GM12878 (cell line): ENCODE measurements at regions not wholly inside any gene's neighbourhood (a gene's known extent, or its start where the extent isn't known, plus 50 kb on each side); places are given as distances from the start of the nearest gene placed in this dataset.

ENCODE experiments used
- BCL11A ChIP-seq: IDR thresholded peaks from 2 replicates; pipeline ENCODE4 v1.6.1; 2011; ENCODE audit warnings: low read depth, low read length
- IRF3 ChIP-seq: fragments of 450-650 bp; IDR thresholded peaks from 2 replicates; pipeline ENCODE4 v1.6.1; 2014; ENCODE audit warnings: mild to moderate bottlenecking
- MTA2 ChIP-seq: fragments of 450-650 bp; IDR thresholded peaks from 2 replicates; pipeline ENCODE4 v1.6.1; 2016; ENCODE audit warnings: low read depth, mild to moderate bottlenecking, moderate library complexity
- NFIC ChIP-seq: IDR thresholded peaks from 2 replicates; pipeline ENCODE4 v1.6.1; 2012; ENCODE audit warnings: low read depth, mild to moderate bottlenecking, inconsistent platforms, low read length, moderate library complexity
- POLR2A ChIP-seq: IDR thresholded peaks from 2 replicates; pipeline ENCODE4 v1.6.1; 2011; ENCODE audit warnings: low read depth, mild to moderate bottlenecking, low read length
- RAD21 ChIP-seq: IDR thresholded peaks from 2 replicates; pipeline ENCODE4 v1.6.1; 2011; ENCODE audit warnings: mild to moderate bottlenecking, low read depth, low read length, moderate library complexity; ENCODE audit not compliant: insufficient read depth
- RBBP5 ChIP-seq: fragments of 200-600 bp; sonication (generic); conservative IDR thresholded peaks from 2 replicates; pipeline ENCODE4 v1.6.1; 2016
- ZBTB33 ChIP-seq: fragments of 450-650 bp; IDR thresholded peaks from 2 replicates; pipeline ENCODE4 v1.6.1; 2017; ENCODE audit warnings: mild to moderate bottlenecking
- TF ChIP-seq, protein P1 (sequence below), 3 experiments: IDR thresholded peaks in 2 of 3; conservative IDR thresholded peaks in 1 of 3; 2 replicates each; pipeline ENCODE4 v1.5.1; 2011; ENCODE audit warnings: low read depth in 3 of 3, low read length in 3 of 3, mild to moderate bottlenecking in 3 of 3, control low read depth in 2 of 3, moderate library complexity in 2 of 3, inconsistent platforms in 1 of 3, mixed read lengths in 1 of 3; ENCODE audit not compliant: control insufficient read depth in 2 of 3, insufficient read depth in 1 of 3; ENCODE audit errors: extremely low read depth in 1 of 3

DNA sequence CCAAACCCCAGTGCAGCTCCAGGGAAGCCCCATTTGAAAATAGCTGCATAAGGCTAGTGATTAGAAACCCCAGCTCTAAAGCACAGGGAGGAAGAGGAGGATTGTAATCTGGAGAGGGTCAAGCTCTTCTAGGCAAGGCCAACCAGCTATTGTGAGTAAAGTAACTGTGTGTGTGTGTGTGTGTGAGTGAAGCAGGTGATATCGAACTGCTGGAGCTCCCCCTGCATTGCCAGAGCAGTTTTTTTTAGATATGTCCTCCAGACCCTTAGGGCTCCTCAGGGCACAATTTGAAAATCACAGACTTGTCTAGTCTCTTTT is 177.4 kb upstream of the NABP1 start:
- TF ChIP-seq RBBP5 (no peak), ZBTB33 (no peak), BCL11A (no peak), NFIC (no peak), MTA2 (no peak), IRF3 (no peak), POLR2A (no peak), RAD21 (no peak)
- TF ChIP-seq, protein P1, sequence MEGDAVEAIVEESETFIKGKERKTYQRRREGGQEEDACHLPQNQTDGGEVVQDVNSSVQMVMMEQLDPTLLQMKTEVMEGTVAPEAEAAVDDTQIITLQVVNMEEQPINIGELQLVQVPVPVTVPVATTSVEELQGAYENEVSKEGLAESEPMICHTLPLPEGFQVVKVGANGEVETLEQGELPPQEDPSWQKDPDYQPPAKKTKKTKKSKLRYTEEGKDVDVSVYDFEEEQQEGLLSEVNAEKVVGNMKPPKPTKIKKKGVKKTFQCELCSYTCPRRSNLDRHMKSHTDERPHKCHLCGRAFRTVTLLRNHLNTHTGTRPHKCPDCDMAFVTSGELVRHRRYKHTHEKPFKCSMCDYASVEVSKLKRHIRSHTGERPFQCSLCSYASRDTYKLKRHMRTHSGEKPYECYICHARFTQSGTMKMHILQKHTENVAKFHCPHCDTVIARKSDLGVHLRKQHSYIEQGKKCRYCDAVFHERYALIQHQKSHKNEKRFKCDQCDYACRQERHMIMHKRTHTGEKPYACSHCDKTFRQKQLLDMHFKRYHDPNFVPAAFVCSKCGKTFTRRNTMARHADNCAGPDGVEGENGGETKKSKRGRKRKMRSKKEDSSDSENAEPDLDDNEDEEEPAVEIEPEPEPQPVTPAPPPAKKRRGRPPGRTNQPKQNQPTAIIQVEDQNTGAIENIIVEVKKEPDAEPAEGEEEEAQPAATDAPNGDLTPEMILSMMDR (IDR thresholded peaks at IDR 0.05 in 2 of 3, conservative IDR thresholded peaks at IDR 0.05 in 1 of 3; ENCODE audit: control insufficient read depth in 2 of 3, extremely low read depth in 1 of 3, insufficient read depth in 1 of 3, low read depth in 3 of 3, low read length in 3 of 3): no peak
